Hepatocyte (in vitro differentiated cells): ENCODE measurements at regions not wholly inside any gene's neighbourhood (a gene's known extent, or its start where the extent isn't known, plus 50 kb on each side); places are given as distances from the start of the nearest gene placed in this dataset.

Experiments used
- DNase-seq: peaks from one replicate; pipeline ENCODE4 v3.0.0-alpha.2; 2016; ENCODE audit warnings: low spot score
- H2AFZ ChIP-seq: fragments of 200-600 bp; sonication (generic); 2 replicates; pipeline ENCODE4 v1.6.0; 2016; ENCODE audit warnings: antibody characterized with exemption, mild to moderate bottlenecking
- H3K27ac ChIP-seq: fragments of 200-600 bp; sonication (generic); 2 replicates; pipeline ENCODE4 v1.5.1; 2016; ENCODE audit warnings: mild to moderate bottlenecking
- H3K27me3 ChIP-seq: fragments of 200-600 bp; sonication (generic); 2 replicates; pipeline ENCODE4 v1.6.1; 2016
- H3K36me3 ChIP-seq: fragments of 200-600 bp; sonication (generic); replicated peaks from 2 replicates; pipeline ENCODE4 v1.5.1; 2016; ENCODE audit warnings: low read depth; ENCODE audit not compliant: insufficient read depth
- H3K4me1 ChIP-seq: fragments of 200-600 bp; sonication (generic); 2 replicates; pipeline ENCODE4 v1.5.1; 2016; ENCODE audit warnings: mild to moderate bottlenecking, moderate library complexity; ENCODE audit not compliant: insufficient read depth
- H3K4me2 ChIP-seq: fragments of 200-600 bp; sonication (generic); 2 replicates; pipeline ENCODE4 v1.6.0; 2016
- H3K4me3 ChIP-seq: fragments of 200-600 bp; sonication (generic); 2 replicates; pipeline ENCODE4 v1.5.1; 2016; ENCODE audit warnings: mild to moderate bottlenecking
- H3K79me2 ChIP-seq: fragments of 200-600 bp; sonication (generic); 2 replicates; pipeline ENCODE4 v1.6.0; 2017; ENCODE audit warnings: mild to moderate bottlenecking
- H3K9me2 ChIP-seq: fragments of 200-600 bp; sonication (generic); replicated peaks from 2 replicates; pipeline ENCODE4 v1.6.0; 2017; ENCODE audit warnings: mild to moderate bottlenecking; ENCODE audit not compliant: insufficient read depth
- H3K9me3 ChIP-seq: fragments of 200-600 bp; sonication (generic); 2 replicates; pipeline ENCODE4 v1.5.1; 2016; ENCODE audit warnings: low read depth, mild to moderate bottlenecking
- H4K20me1 ChIP-seq: fragments of 200-600 bp; sonication (generic); 2 replicates; pipeline ENCODE4 v1.6.0; 2016; ENCODE audit warnings: mild to moderate bottlenecking; ENCODE audit not compliant: insufficient read depth, poor library complexity, severe bottlenecking
- CTCF ChIP-seq: fragments of 200-600 bp; sonication (generic); IDR thresholded peaks from 2 replicates; pipeline ENCODE4 v1.5.1; 2016; ENCODE audit warnings: antibody characterized with exemption, mild to moderate bottlenecking; ENCODE audit not compliant: poor library complexity
- EZH2 ChIP-seq: fragments of 200-600 bp; sonication (generic); IDR thresholded peaks from 2 replicates; pipeline ENCODE4 v1.6.1; 2016; ENCODE audit warnings: antibody characterized with exemption, mild to moderate bottlenecking, borderline replicate concordance
- EZH2phosphoT487 ChIP-seq: fragments of 200-600 bp; sonication (generic); IDR thresholded peaks from one replicate; pipeline ENCODE4 v1.6.1; 2018; ENCODE audit warnings: antibody characterized with exemption, mild to moderate bottlenecking, low read depth, moderate library complexity; ENCODE audit not compliant: unreplicated experiment, severe bottlenecking
- WGBS: methylation state at CpG from one replicate; pipeline ENCODE4 v1.1.6; 2016; ENCODE audit warnings: low lambda C conversion rate; ENCODE audit errors: missing lambda C conversion rate; 5-methylcytosine and 5-hydroxymethylcytosine counted together

- H3K27ac ChIP-seq: no peak overlapping the region
- no peaks in the 10 kb centered on the region for H3K9me3 ChIP-seq
- H3K9me2 ChIP-seq: no peaks in the 10 kb centered on the region
- no peaks in the 10 kb centered on the region for H3K79me2 ChIP-seq
- no peak for TF ChIP-seq EZH2
- no peak for TF ChIP-seq CTCF
- TF ChIP-seq EZH2phosphoT487: no peak
- no peaks in the 10 kb centered on the region for H3K4me1 ChIP-seq
- H3K4me2 ChIP-seq: no peak overlapping the region
- H3K27me3 ChIP-seq: no peaks in the 10 kb centered on the region
- no peak overlapping the region for H3K4me3 ChIP-seq
- H2AFZ ChIP-seq: no peak overlapping the region
- H3K36me3 ChIP-seq: no peaks in the 10 kb centered on the region
- WGBS: 90% methylated on average over 7 of the region's 7 CpGs
- DNase-seq: no peak
- no peaks in the 10 kb centered on the region for H4K20me1 ChIP-seq
Measured at GRCh38 chr1:83617883-83618282, 381.0 kb downstream of the TTLL7 start.

GRCh38 chr1:83615370-83615769 is 383.6 kb downstream of the TTLL7 start:
- Histone ChIP-seq H3K9me2 (no peaks in the 10 kb centered on the region), H3K36me3 (no peaks in the 10 kb centered on the region), H3K79me2 (no peaks in the 10 kb centered on the region), H2AFZ (no peak overlapping the region), H3K4me3 (no peak overlapping the region), H3K4me1 (no peaks in the 10 kb centered on the region), H3K9me3 (no peaks in the 10 kb centered on the region), H3K27ac (no peak overlapping the region), H3K27me3 (no peaks in the 10 kb centered on the region), H4K20me1 (no peaks in the 10 kb centered on the region), H3K4me2 (no peak overlapping the region)
- WGBS: 87% methylated on average over 2 of the region's 2 CpGs
- TF ChIP-seq EZH2 (no peak), CTCF (no peak), EZH2phosphoT487 (no peak)
- DNase-seq: no peak

- WGBS: 88% methylated on average over 4 of the region's 4 CpGs
- Histone ChIP-seq H4K20me1 (no peaks in the 10 kb centered on the region), H3K36me3 (no peaks in the 10 kb centered on the region), H3K9me2 (no peaks in the 10 kb centered on the region), H3K9me3 (peaks cover 4% of the 10 kb centered on the region), H3K4me3 (no peak overlapping the region), H2AFZ (no peak overlapping the region), H3K4me2 (no peak overlapping the region), H3K4me1 (no peaks in the 10 kb centered on the region), H3K79me2 (no peaks in the 10 kb centered on the region), H3K27me3 (no peaks in the 10 kb centered on the region), H3K27ac (no peak overlapping the region)
- no peak for DNase-seq
- no peak for TF ChIP-seq EZH2phosphoT487
- no peak for TF ChIP-seq CTCF
- no peak for TF ChIP-seq EZH2
Measured at GRCh38 chr1:83606416-83606955, 392.4 kb downstream of the TTLL7 start.

- H3K4me2 ChIP-seq: no peak overlapping the region
Measured at GRCh38 chr1:83596331-83596730, 402.6 kb downstream of the TTLL7 start.

More at GRCh38 chr1:83596331-83596730, 402.6 kb downstream of the TTLL7 start:
- Histone ChIP-seq H3K27ac (no peak overlapping the region), H3K36me3 (no peaks in the 10 kb centered on the region), H3K4me3 (no peak overlapping the region), H2AFZ (no peak overlapping the region), H4K20me1 (no peaks in the 10 kb centered on the region), H3K9me3 (no peaks in the 10 kb centered on the region), H3K9me2 (no peaks in the 10 kb centered on the region), H3K4me1 (peaks cover 9% of the 10 kb centered on the region), H3K79me2 (no peaks in the 10 kb centered on the region), H3K27me3 (no peaks in the 10 kb centered on the region)
- no peak for DNase-seq
- TF ChIP-seq CTCF (no peak), EZH2phosphoT487 (no peak), EZH2 (no peak)
- WGBS: 60% methylated on average over 1 of the region's 1 CpG
